HG02763 (cell line): ENCODE measurements at regions not wholly inside any gene's neighbourhood (a gene's known extent, or its start where the extent isn't known, plus 50 kb on each side); places are given as distances from the start of the nearest gene placed in this dataset.
"Not testable (repeated sequence)": the region's sequence is repeated elsewhere in the genome, so short reads cannot be mapped to it uniquely, and the experiment has no call there.

Experiments
- ATAC-seq: cut with Tn5 transposase; IDR thresholded peaks from one replicate; pipeline ENCODE4 v1.9.1; 2021; ENCODE audit warnings: mild to moderate bottlenecking, moderate library complexity; ENCODE audit not compliant: unreplicated experiment

- ATAC-seq: no peak
Measured at GRCh38 chr12:131557078-131557709, 153.7 kb upstream of the SFSWAP start.

GRCh38 chr12:131559517-131560516 is 151.1 kb upstream of the SFSWAP start:
- no peak for ATAC-seq

DNA sequence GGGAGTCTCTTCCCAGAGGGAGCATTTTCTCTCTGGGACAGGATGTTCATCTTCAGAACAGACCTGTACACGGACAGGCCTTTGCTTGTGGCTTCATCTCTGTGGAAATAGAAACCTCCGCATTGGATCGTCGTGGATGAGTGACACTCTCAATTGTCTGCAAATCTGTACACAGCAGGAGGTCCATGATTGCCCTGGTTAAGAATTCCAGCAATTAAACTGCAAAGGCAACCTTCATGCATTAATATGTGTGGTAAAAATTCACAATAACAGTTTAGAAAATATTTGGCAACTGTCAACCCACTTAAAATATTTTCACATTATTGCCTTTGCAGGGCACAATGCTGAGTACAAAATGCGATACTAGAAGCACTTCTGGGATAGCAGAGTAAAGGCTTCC is 149.8 kb upstream of the SFSWAP start:
- no peak for ATAC-seq

GRCh38 chr12:131561891-131562684 is 148.8 kb upstream of the SFSWAP start:
- ATAC-seq: no peak

DNA sequence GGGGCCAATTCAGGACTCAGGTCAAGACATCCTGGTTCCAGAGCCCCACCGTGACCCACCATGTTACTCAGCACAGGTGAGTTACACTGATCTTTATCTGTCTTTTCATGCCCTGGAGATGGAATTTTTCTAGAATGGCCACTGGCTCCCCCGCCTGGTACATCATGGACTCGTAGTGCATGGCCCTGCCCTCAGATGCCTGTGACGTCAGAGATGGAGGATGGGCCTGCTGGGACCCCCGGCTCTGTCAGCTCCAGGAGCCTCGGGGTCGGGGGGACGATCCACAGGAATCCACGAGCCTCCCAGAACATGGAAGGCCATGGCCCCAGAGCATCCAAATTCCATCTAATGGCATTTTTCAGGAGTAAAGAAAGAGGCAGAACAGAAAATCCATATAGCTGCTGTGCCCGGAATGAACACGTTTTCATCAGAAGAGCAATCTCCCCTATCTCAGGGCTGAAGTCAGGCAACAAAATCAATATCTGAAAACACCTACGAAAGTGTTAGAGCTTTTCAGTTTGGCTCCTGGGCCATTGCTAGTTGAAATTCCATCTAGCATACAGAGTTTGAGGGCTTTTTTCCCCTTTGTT is 146.7 kb upstream of the SFSWAP start:
- not testable (repeated sequence) for ATAC-seq

- no peak for ATAC-seq
Measured at GRCh38 chr12:131564845-131565244, 146.0 kb upstream of the SFSWAP start.

DNA sequence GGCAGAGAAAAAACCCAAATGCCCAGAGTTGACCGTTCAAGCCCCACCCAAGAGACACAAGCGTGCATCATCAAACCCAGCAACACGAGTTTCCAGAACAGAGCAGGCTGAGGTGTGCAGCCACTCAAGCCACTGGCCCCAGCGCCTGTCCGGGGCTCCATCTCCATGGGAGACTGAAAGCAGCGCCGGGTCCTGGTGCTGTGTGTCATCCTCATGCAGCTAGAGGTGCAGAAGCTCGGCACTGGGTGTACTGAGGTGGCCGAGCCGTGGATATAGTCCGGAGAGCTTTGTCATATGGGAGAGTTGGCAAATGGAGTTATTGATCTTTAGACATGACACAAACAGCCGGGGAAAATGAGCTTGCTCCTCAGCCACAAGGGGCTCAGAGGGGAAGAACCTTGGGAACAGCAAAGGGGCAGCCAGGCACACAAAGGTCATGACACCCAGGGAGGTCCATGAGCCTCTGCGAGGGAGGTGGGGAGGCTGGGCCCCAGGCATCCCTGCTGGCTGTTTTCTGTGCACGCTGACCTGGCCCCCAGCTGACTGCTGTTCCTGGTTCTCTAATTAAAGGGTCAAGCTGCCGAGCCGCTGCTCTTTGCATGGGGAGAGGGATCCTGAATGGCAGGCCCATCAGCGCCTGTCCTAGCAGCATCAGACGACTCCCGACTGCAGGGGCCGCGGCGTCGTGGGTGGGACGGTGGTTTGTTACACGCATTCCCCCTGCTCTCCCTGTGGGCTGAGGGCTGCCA is 145.4 kb upstream of the SFSWAP start:
- no peak for ATAC-seq

DNA sequence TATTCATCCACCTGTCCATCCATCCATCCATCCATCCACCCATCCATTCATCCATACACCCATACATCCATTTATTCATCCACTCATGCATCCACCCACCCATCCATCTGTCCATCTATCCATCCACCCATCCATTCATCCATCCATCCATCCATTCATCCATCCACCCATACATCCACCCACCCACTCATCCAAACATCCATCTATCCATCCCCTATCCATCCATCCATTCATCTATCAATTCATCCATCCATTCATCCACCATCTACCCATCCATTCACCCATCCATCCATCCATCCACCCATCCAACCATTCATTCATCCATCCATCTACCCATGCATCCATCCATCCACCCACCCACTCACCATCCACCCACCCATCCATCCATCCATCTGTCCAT is 142.6 kb upstream of the SFSWAP start:
- ATAC-seq: no peak

DNA sequence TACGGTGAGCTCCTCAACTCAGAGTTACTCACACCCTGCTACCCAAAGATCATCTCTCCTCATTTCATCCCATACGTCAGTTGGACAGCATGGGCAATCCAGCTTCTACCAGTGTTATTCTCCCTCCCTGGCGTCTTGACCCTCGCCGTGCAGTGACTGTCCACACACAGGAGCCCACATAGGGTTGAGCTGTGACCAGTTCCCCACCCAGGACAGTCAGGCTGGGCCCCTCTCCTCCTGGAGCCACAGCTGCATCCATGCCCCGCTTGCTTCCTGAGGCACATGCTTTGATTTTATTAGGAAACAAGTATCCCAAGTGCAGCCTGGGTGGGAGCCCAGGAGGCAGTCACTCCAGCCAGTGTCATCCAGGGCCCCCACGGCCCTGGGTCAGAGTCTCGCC is 140.3 kb upstream of the SFSWAP start:
- ATAC-seq: no peak

DNA sequence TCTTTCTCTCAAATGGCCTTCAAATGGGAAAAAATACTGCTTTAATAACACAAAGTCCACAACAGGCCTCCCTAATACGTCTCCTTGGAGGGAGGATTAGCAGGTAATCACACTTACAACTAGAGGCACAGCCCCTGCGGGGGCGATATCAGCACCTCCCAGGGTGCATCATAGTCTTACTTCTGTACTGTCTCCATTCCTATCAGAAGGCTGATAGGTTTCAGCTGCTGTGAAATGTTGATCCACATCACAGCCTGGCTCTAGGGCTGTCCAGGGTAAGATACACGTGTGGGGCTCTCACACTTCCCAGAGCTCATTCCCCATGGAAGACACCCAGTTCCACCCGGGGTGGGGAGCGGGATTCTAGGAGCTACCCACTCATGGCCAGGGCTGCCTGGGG is 139.1 kb upstream of the SFSWAP start:
- ATAC-seq: no peak

GRCh38 chr12:131572626-131573025 is 138.3 kb upstream of the SFSWAP start:
- no peak for ATAC-seq

- ATAC-seq: no peak
Measured at GRCh38 chr12:131573631-131574394, 137.1 kb upstream of the SFSWAP start.

DNA sequence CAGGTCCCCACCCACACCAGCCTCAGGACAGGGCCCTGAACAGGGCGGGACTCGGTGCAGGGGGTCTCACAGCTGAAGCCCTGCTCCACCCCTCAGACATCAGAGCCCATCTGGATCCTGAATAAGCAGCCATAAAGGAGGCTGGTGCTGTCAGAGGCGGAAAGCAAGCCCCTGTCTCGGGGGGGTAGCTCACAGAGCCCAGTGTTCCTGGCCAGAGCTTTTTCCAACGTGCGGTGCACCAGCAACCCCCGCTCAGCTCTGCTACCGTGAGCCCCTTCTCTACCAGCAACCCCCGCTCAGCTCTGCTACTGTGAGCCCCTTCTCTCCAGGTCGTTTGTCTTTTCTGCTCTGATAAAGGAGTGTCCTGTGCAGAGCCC is 136.5 kb upstream of the SFSWAP start:
- ATAC-seq: no peak

DNA sequence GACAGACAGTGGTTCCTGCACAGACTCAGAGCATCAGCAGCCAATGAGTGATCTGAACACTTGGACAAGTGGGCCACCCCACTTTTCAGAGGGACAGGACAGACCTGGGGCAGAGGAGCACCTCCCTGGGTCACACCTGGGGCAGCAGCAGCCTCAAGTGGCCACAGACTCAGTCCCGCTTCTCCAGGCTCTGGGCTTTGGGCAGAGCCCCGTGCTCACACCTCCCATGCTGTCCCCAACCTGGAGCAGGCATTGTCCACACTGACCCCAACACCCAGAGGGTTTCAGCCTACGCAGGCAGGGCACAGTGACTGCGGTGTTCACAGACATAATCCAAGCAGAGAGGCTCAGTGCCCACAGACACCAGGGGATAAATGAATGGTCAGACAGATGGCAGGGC is 135.5 kb upstream of the SFSWAP start:
- no peak for ATAC-seq

GRCh38 chr12:131576734-131577133 is 134.2 kb upstream of the SFSWAP start:
- not testable (repeated sequence) for ATAC-seq

GRCh38 chr12:131577766-131578165 is 133.1 kb upstream of the SFSWAP start:
- no peak for ATAC-seq

DNA sequence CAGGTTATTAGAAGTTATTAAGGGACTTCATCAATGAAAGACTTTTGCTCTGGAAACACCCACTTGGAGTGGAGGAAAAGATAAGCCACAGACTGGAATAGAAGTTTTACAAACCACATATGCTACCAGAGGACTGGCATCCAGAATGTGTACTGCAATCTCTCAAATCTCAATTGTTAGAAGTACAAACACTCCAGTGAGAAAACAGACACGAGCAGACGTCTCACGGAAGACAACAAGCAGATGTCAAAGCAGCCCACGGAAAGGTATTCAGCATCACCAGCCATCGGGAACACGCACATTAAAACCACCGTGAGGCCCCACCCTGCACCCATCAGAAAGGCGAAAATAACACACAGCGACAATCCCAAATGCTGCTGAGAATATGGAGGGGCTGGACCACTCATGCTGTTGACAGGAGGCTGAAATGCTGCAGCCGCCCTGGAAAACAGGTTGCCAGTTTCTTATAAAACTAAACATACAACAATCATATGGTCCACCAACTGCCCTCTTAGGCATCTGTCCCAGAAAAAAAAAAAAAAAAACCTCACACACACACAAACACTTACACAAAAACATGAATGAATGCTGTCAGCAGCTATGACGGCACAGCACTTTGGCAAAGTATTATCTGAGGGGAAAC is 131.9 kb upstream of the SFSWAP start:
- no peak for ATAC-seq

- no peak for ATAC-seq
Measured at GRCh38 chr12:131583090-131583712, 127.7 kb upstream of the SFSWAP start.

DNA sequence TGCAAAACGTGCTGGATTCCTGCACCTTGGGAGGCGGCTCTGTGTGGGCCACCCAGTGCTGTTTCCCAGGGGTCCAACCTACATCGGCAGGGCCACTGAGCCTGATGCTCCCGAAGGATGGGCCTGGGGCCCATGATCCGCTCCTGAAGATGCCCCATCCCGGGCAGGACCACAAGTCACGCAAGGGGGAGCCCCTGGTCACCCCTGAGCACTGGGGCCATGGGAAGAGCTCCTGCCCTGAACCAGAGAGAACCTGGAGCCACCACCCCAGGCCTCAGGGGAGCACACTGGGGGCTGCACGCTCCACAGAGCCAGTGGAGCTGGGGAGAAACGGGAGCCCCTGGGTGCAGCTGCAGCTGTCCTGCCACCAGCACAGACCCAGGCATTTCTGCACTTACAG is 124.6 kb upstream of the SFSWAP start:
- no peak for ATAC-seq
